RPMI8226 (cell line): ENCODE measurements at regions not wholly inside any gene's neighbourhood (a gene's known extent, or its start where the extent isn't known, plus 50 kb on each side); places are given as distances from the start of the nearest gene placed in this dataset.

Source experiments
- DNase-seq: peaks from one replicate; pipeline ENCODE4 v3.0.0-alpha.2; 2015

DNA sequence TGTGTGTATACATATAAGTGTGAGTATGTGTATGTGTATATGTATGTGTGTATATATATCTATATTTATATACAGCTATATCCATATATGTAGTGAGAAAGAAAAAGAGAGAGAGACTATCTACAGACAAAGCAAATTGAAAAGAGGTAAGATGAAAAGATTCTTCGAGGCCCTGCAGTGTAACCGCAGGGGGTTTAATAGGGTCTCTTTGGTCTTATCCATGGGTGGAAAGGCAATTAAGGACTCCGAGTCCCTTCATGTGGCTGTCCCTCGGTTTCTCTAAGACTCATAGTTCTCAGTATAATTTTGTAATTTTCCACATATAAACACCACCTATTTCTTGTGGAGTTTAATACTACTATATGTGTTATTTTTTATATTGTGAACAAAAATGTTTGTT is 50.6 kb upstream of the JAZF1 start:
- DNase-seq, result no peak

DNA sequence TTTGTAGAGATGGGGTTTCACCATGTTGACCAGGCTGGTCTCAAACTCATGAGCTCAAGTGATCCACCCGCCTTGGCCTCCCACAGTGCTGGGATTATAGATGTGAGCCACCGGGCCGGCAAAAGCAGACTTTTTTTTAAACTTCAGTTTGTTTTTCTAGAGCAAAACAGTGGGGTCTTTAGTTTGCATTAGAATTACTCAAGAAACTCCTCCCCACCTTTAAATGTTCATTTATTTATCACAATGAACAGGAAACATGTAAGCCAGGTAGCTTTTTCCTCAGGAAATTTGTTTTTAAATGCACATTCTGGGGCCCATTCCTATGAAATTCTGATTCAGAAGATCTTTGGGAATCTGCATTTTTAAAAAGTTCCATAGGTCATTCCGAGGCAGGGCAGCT is 56.0 kb upstream of the JAZF1 start:
- DNase-seq, result no peak

DNA sequence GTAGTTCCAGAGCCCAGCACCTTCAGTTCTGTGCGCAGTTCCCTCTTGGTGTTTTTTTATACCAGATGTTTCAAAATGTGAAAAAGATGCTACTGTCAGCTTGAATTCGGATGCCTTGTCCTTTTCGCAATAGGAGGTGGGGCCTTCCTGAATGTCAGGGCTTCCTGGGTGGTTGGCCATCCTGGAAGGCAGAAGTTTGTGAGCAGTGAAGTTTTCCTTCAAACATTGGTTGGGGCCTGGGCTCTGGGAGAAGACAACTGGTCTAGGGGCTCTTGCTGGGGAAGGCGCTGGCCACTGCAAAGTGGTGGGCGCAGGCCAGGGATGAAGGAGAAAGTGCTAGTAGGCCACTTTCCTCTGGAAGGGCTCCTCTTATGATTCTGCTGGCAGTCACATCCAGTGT is 56.8 kb upstream of the JAZF1 start:
- no peak for DNase-seq

DNA sequence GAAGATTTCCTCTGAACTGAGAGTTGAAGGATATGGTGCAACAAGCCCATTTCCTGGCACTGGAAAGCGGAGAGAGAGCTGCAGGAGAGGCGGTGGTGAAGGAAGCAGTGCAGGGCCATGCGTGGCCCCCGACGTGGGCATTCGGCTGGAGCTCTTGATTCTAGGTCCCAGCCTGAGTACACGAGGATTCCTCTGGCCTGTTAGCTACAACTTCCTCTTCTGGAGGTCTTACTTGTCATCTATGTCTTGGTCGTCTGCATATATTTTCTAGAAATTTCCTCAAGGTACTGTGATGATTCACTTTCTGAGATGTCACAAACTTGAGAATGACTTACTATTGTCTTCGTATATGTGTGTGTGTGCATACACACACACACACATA is 59.2 kb upstream of the JAZF1 start:
- DNase-seq, result no peak

DNA sequence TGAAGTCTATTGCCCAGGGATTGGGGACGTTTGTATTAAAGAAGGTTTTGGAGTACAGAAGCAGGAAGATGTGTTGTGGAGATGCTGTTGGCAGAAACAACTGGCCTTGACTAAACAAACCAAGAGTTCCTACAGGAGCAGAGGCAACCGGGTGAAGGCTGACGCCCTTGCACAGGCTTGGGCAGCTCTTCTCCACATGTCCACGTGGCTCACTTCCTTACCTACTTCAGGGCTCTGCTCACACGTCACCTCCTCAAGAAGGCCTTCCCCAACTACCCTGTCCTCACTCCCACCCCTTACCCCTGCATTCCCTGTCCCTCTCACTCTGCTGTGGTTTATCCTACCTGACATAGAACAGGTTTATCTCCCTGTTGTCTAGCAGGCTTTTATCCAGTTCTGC is 59.9 kb upstream of the JAZF1 start:
- no peak for DNase-seq

DNA sequence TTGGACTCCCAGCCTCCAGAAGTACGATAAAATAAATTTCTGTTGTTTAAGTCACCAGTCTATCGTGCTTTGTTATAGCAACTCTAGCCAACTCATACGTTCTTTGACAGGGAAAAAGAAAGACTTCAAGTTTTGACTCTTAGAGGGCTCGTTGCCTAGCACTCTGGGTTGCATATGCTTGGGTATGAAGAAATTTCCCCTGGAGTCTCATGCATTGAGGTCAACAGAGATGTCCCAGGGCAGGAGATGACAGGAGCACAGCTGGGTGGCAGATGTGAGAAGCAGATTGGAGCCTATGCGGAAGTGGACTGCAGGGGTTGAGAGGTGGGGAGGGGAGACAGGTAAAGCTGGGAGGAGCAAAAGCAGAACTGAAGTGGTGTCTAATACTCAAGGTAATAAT is 63.3 kb upstream of the JAZF1 start:
- no peak for DNase-seq

DNA sequence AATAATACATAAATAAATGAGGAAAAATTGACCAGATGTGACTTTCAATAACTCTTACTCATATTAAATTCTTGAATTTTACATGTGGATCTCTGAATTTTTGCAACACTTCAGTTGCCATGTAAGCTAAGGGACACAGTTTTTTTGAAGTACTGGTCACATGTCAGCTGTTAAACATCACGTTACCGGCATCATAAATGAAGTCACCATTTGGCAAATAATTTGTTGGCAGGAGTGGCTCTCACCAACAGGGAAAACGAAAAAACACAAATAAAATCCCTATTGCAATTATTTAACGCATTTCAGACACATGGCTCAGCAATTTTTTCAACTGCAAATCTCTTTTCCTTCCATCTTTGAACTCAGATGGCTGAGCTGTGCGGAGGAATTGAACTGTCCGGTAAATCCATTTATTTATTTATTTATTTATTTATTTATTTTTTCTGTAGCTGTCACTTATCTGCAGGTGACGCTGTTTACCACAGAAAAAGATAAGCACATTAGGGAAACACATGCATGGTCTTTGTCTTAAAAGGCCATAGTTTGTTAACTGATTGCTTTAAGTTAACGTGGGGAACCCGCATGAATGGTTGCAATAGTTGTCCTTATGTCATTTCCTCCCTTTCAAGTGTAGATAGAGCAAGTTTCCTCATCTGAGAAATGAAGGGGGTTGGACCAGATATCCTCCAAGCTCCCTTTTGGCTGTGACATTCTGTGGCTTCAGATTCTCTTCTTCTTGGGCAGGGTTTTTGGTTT is 64.7 kb upstream of the JAZF1 start:
- no peak for DNase-seq

DNA sequence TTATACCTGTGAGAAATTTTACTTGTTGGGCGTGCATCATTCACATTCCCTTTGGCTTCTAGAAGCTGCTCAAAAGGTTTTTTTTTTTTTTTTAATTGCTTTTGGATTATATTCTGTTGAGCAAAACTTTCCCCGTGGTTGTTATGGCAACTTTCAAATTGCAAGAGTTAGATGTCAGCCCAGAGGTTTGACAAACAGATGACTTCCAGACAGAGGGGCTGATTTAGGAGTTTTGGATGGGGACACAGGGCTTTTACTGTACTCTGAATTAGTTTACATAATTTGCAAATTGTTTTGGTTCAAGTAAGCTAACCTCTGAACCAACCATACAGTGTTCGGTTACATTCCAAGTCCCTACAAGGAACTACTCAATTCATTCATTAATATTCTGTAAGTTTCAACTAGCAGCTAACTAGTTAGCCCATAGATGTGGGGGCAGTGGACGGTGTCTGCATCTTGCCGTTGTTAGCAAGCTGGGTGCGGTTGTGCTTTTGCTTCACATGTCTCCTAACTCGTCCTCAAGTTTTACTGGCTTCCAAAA is 66.4 kb upstream of the JAZF1 start:
- no peak for DNase-seq

DNA sequence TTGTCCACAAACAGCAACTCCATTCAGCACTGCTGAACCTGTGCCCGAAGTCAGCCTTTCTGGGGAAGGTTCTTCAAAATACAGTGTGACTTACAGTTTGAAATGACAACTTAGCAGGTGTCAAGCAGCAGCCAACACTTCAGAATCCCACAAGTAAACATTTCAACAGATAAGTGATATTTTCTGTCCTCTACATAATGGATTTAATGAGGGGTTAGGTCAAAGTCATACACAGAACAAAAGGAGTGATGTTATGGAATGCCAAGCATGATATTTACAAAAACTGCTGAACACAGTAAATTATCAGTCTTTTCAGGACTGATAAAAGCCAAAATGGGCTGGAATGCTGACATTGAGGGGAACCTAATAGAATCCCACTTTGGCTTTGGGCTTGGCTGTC is 77.6 kb upstream of the JAZF1 start:
- DNase-seq, result no peak

DNA sequence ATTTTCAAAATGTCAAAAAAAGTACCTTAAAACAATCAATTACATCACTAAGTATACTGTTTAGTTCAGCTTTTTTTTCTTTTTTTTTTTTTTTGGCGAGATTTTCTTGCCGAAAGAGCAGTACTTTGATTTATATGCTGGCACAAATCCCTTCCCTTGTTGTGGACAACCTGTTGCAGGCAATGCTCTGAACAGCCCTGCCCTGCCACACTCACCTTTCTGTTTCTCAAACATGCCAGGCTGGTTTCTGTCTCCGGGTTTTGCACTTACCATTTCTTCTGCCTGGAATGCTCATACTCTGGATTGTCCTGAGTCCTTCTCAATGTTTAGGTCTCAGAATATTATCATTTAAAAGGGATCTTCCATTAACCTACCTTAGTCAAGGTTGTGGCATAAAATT is 80.4 kb upstream of the JAZF1 start:
- no peak for DNase-seq

DNA sequence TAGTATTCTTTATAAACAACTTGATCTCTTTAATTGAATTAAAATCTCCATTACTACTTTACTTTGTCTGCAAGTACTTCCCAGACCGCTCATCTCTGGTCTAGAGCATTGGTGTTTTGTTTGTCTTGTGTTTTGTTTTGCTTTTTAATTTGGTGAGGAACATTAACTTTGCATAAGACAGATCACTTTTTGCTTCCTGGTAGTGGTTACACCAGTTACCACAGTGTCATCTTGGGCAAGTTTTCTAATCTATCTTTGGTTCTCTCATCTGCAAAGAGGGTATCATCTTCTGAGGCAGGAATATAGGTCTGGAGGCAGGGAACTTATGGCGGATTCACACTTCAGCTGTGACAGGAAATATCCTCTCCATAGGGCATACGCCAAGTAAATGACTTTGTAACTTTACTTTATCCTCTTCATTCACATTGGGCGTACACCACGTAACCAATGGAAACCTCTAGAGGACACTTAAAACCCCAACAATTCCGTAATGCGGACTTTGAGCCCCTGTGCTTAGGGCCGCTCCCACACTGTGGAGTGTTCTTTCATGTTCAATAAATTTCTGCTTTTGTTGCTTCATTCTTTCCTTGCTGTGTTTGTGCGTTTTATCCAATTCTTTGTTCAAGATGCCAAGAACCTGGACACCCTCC is 83.2 kb upstream of the JAZF1 start:
- DNase-seq, result no peak

DNA sequence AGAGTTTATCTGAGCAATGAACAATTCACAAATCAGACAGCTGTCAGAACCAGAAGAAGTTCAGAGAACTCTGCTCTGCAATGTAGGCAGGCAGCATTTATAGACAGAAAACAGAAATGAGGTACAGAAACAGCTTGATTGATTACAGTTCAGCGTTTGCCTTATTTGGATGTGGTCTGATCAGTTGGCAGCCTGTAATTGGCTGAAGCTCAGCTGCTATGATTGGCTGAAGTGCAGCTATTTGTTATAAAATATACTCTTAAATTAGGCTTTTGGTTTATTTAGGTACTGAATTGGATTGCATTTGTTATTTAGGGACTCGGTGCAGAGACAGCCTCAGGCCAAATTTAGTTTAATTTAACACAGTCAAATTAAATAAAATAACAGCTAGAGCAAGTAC is 85.8 kb upstream of the JAZF1 start:
- DNase-seq, result no peak

DNA sequence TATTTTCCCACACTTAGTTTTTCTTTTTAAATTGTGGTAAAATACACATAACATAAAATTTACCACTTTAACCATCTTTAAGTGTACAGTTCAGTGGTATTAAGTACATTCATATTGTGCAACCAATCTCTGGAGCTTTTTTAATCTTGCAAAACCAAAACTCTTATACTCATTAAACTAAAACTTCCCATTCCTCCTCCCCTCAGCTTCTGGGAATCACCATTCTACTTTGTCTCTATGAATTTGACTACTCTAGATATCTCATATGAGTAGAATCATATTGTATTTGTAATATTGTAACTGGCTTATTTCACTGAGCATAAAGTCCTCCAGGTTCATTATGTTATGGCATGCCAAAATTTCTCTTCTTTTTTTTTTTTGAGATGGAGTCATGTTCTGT is 86.4 kb upstream of the JAZF1 start:
- no peak for DNase-seq

DNA sequence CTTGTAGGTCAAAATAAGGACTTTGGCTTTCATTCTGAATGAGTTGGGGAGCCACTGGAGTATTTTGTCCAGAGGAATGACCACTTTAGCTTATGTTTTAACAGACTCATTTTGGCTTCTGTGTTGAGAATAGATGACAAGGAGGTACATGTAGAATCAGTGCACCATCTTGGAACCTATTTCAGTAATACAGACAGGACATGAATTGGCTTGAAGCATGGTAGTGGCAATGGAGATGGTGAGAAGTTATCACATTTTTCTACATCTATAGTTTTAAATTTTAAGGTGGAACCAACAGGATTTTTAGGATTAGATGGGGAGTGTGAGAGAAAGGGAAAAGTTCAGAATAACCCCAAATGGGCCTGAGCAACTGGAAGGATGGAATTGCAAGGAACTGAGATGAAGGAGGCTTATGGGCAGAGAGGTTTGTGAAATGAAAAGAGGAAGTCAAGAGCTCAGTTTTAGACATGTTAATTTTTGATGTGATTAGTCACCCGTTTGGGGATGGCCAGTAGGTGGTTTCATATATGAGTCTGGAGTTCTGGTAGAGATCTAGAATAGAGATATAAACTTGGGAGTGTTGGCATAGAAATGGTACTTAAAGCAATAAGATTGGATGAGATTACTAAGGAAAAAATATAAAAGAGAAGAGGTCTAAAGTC is 89.2 kb upstream of the JAZF1 start:
- DNase-seq, result no peak

DNA sequence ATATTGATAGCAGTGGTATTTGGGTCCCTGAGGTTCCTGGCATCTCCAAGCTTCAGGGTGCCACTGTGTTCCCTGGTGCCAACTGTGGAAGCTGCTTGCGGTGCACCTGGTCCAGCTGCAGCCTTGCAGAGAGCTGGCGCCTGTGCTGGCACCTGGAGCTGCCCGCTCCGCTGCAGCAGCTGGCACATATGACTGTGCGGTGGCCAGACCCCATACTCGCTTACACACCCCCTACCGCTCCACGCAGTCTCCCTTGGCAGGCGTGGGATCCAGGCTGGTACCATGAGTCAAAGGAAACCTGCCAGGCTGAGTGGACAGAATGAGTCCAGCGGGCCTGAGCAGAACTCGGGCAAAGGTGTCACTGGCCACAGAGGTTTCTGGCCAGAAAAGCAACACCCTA is 89.9 kb upstream of the JAZF1 start:
- DNase-seq, result no peak

DNA sequence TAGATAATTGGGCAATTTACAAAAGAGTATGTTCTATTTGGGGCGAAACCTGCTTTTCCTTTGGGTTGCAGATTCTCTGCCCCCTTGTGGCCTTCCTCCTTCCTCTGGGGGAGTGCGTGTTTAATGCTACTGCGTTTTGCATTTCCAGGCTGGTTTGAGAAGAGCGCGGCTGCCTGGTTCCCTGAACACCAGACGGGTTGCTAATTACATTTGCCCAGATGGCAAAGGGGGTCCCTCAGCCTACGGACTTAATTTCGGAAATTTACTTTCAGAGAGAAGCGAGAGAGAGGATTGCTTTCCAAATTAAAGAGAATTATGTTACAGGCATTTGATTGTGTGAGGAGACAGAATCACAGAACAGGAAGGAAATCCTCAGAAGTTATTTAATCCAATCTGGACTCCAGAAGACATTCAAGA is 91.9 kb upstream of the JAZF1 start:
- peak; percentile 43 for DNase-seq

DNA sequence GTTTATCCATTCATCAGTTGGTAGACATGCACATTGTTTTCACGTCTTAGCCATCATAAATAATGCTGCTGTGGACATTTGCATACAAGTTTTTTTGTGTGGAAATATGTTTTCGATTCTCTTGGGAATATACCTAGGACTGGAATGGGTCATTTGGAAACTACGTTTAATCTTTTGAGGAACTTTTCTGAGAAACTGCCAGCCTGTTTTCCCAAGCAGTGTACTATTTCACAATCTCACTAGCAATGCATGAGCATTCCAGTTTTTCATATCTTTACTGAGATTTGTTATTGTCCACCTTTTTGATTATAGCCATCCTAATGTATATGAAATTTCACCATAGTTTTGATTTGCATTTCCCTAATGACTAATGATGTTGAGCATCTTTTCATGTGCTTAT is 95.7 kb upstream of the JAZF1 start:
- no peak for DNase-seq

DNA sequence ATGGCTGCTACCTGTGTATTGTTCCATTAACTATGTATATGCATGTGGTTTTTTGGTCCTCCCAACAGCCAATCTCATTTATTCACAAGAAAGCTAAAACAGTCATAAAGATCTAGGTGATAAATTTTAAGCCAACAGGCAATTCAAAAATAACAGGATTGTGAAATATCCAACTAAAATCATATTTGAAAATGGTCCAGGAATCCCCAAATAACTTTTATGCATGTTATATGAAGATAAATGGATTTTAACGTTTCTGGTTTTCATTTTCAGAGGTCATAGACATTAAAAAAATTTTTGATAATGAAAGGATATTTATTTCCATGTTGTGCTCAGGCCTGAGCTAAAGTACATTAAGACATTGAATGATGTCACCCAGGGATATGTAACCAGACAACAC is 96.8 kb upstream of the JAZF1 start:
- no peak for DNase-seq

DNA sequence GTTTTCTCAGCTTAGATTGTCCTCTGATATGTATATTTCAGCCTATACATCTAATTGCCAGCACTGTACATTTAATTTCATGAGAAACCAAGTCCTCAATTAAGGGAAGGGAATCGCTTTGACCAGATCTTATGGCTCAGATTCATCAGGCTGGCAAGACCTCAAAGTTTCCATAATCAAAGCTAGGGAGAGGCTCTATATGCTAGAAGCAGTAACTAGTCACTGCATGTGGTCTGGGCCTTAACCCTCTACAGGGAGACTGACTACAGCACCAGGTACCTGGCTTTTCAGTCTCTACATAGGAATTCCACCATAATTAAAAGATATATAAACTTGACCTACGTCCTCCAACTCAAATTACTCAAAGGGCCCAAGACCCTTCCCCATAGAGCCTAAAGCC is 97.4 kb upstream of the JAZF1 start:
- DNase-seq, result no peak

DNA sequence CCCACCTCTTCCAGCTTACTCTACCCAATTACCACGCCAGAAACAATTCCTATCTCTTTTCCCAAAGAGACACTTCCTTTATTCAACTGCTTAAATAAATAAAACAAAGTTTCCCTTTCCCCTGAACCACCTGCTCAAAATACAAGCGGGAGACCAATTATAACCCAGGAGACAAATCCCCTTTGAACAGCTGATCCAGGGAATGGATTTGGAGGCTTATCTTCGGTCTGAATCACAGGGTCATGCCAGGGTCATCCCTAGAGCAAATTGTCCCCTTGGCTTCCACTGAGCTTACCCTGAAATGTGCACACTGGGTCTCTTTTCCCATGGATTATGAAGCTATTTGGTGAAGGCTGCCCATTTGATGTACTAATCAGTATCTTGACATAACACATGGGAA is 99.9 kb upstream of the JAZF1 start:
- DNase-seq, result no peak

DNA sequence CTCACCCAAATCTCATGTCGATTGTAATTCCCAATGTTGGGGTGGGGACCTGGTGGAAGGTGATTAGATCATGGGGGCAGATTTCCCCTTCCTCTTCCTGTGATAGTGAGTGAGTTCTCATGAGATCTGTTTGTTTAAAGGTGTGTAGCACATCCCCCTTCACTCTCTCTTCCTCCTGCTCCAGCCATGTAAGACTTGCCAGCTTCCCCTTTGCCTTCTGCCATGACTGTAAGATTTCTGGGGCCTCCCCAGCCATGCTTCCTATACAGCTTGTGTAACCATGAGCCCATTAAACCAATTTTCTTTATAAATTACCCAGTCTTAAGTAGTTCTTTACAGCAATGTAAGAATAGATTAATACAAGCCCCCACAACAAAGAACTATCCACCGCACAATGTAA is 109.9 kb upstream of the JAZF1 start:
- DNase-seq, result no peak

DNA sequence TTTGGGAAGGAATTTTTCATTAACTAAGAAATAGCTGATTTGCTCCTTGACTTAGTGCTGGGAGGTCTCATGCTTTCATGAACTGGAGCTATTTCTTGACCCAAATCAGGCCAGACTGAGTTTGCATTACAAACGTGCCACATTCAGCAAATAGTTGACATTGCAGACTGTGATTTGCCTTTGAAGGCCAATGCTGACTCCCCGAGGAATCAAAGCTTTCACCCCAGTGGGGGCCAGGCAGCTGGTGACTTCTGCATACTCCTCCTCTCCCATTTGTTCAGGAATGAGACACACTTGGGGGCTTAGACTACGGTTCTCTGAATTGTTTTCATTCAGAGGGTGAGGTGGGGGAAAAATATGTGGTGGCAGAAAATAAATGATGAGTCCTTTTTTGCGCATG is 111.0 kb upstream of the JAZF1 start:
- DNase-seq, result no peak

DNA sequence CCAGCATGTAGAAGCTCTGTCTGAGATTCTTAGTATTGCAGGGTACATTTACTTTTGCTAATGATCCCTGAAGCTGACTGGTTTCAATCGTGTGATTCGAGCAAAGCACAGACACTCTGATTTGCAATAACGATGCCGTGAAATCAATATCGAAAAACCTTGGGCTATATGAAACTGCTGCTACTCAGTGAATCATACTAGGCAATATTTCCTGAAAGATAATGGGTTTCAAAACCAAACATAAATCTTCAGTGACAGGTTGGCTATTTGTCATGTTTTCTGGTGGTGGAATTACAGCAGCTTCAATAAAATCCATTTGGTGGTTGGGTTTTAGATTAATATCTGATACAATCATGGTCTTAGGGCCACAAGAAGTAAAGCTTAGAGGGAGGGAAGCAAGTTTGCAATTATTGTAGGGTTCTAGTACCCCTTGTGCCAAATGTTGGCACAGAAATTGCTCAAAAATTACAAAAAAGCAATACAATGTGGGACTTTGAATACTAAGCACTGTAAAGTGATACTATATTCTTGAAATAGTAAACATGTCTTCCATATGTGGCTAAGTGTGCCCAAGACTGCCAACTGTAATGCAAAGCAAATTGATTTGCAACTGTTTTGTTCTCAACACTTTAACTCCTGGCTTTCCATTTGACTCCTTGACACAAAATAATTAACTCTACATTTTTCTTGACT is 112.4 kb upstream of the JAZF1 start:
- DNase-seq, result no peak

DNA sequence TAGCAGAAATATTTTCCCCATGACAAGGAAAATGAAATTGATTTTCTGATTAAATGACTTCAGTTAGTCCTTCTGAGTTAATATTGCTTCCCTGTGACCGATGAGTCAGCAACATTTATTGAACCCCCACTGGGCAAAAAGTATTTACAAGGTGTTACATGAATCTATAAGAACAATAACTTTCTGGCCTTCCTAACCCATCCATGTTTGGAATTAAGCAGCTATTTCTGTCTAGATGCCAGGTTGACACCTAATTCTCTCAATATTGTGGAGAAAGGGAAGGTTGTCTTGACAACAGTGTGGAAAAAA is 112.9 kb upstream of the JAZF1 start:
- no peak for DNase-seq
